GM23248 (cell line): ENCODE measurements at regions not wholly inside any gene's neighbourhood (a gene's known extent, or its start where the extent isn't known, plus 50 kb on each side); places are given as distances from the start of the nearest gene placed in this dataset.

Experiments
- EZH2 ChIP-seq: fragments of 200-600 bp; sonication (generic); IDR thresholded peaks from 2 replicates; pipeline ENCODE4 v1.6.1; 2018; ENCODE audit warnings: antibody characterized with exemption, mild to moderate bottlenecking; ENCODE audit not compliant: insufficient read depth, poor library complexity, severe bottlenecking
- EZH2phosphoT487 ChIP-seq: fragments of 200-600 bp; sonication (generic); IDR thresholded peaks from 2 replicates; pipeline ENCODE4 v1.6.1; 2018; ENCODE audit warnings: antibody characterized with exemption, moderate library complexity, mild to moderate bottlenecking, low read depth; ENCODE audit not compliant: insufficient read depth

DNA sequence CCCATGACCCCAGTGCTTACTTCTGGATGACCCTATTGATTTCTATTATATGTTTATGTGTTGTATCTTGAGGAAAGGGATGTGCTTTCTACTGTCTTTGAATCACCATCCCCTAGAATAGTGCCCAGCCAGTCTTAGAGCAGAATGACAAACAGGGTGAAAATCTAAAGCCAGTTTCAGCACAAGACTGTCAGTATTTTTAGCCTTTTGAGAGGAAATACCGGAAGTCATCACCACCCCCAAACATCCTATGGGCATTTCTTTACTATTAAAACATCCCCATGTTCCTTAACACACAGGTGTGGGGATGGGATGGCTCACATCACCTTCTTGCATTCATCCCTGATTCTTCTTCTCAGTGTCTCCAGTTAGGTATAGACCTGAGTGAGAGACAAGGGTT, 52.1 kb upstream of the UBE2L5 start:
- TF ChIP-seq EZH2 (no peak), EZH2phosphoT487 (no peak)
